Hematopoietic multipotent progenitor cell treated with erythropoietin and hydrocortisone succinate and interleukin-3 and kit ligand, for 6 days (in vitro differentiated cells): ENCODE measurements at regions not wholly inside any gene's neighbourhood (a gene's known extent, or its start where the extent isn't known, plus 50 kb on each side); places are given as distances from the start of the nearest gene placed in this dataset.

Source experiments
- DNase-seq: peaks from one replicate; pipeline ENCODE4 v3.0.0-alpha.2; 2015

DNA sequence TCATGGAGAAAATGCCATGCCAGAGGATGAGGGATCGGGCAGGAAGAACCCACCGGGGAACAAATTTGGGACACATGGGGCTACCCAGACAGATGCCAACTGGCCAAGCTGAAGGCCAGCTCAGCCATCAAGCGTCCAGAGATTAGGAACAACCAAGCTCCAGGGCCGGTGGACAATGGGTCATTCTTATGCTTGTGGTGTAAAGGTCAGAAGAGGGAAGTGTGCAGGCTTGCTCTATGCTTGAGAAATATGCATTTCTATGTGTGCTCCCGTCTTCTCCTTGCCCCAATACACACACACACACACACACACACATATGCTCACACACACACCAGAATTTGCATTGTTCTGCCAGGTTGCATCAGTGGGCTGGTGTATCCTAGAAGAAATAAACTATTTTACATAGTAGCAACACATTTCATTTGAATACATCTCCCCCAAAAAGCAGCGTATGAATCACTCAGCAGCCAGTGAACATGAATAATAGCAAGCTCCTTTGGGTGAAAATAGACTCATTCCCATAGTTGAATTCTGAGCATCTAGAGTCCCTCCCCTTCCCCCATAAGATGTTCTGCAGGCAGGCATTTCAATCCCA is 201.9 kb upstream of the PPARGC1A start:
- DNase-seq, result no peak

DNA sequence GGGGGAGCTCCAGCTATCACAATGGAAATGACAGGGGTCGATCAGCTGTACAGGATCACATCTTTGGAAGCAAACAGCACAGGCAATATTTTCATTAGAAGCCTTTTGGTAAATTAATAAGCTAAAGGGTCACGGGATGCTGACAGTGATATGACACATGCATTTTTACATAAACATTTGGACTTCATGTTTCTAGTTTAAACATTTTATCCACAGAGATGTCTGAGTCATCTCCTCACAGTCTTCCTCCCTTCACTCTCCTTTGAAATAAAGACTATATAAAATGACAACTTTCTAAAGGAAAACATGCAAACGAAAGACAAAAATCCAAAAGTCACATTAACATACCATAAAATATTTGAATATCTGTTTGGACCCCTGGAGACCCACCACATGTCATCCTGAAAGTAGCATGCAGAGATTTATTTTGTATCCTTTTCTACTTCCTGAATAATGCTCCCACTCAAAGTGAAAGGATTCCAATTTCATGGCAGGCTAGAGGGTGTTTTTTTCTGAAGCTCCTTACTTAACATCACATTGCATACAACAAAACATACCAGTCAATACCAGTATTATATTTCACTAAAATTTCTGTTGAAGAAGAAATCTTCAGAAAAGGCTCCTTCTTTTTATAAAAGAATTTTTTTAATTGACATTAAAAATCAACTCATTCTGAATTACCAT is 200.1 kb upstream of the PPARGC1A start:
- DNase-seq, result no peak

DNA sequence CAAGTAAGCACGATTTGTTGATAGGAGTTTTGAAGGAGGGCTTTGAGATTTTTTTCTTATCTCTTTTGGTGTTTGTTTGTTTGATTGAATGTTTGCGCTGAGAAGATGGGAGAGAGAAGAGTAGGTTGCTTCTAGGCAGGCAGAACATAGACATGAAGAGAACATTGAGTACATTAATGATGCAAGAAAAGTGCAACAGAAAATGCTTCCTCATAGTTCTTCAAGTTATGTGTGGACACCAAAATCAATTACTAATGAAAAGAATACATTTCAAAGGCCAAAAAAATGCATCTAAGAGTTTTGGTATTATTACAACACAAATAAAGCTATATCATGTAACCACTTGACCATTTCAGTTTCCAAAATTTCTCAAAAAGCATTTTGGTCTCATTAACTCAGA is 191.0 kb upstream of the PPARGC1A start:
- DNase-seq, result no peak

DNA sequence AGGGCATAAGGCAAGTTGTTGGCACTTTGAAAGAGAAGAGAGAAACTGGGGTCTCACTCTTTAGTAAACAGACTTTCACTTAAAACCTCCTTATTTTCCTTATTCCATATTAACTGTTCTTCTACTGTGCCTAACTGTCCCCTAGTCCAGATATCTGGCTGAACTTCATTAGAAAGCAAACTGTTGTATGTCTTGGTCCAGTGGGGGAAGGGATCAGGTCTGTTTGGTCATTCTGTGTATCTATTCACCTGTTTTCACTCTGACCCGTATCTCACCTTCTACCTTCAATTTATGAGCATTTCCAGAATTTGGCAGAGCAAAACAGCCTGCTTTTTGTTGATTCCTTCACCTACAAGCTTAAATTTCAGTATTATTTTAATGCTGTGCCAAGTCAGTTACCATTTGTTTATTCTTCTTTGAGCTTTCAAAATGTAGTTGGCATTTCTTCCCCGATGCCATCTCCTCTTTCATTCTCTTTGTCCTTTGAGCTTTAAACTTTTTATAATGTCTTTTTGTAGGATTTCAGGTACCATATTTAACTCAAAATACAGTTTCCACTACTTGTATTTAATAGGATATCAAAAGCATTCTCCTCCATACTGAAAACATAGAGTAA is 188.6 kb upstream of the PPARGC1A start:
- no peak for DNase-seq

DNA sequence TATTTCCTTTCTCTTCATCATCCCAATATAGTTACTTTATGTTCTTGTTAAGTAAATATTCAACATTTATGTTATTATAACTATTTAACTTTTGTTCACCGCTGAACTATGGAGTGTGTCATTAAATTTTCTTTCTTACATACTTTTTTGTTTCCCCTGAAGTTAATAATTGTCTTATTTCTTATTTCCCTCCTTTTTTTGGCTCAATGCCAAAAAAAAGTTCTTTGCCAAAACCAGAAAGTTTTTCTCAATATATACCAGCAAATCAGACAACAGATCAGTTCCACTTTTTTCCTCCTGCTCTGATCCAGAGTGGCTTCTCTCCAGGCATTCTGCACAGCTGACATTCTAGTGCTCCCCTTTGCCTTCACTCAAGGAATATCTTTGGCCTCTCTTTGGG is 187.0 kb upstream of the PPARGC1A start:
- DNase-seq, result peak; percentile 1

DNA sequence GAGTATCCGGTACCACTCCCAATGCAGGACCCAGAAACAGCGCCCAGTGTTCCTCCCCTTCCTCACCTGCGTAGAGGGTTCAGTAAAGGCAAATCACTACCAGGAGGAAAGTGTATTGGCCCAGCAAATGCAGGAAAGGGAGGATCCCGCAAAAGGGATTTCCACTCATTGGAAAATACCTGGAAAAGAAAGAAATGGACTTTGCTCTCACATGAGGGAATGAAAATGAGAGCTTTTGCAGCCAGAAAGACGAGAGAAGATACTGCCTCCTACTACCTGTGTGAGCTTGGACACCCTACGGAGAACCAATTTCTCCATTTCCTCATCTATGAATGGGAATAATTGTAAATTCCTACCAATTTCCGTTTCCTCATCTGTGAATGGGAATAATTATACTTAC is 184.1 kb upstream of the PPARGC1A start:
- DNase-seq, result no peak

DNA sequence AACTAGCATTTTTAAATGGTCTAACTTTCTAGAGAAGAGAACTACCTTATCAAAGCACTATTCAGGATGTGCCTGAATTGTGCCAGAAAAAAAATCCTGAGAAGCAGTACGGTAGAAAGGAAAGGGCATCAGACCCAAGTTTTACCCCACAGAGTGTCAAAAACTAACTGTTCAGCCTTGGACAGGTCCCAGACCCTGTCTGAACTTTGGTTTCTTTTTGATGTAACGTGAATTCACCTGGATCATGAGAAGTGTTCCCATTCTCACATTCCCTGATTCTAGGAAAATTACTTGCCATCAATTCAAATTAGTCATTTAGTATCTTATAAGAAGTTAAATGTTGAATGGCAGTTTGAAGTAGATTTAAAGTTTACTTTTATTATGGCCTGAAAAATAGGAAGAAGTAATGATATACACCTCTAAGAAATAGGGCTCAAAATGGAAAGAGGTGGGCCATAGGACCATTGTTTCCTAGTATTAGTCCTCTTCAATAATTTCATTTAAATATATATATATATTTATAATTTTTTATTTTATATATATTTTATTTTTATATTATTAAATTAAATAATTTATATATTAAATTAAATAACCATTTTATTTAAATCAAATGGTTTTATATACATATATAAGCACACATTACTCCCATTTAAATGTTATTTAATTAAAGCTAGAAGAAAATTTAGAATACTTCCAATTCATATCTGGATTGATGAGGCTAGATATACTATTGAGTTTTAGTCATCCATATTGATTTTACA is 181.9 kb upstream of the PPARGC1A start:
- DNase-seq, result no peak

DNA sequence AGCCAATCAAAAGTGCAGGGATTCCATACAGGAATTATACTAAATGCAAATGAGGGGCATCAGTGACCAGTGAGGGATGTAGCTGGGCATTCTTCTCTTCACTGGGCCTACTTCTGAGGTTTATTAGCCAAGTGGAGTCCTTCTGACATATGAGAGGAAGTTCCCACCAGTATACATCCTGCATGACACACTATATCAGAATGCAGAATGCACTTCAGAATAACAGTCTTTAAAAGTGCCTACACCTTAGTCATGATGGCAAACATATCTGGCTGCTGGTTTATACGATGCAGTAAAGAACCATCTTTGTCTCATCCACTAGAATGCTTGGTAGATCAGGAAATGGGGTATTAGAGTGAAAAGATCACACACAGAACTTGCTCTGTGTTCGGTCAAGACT is 180.3 kb upstream of the PPARGC1A start:
- no peak for DNase-seq

DNA sequence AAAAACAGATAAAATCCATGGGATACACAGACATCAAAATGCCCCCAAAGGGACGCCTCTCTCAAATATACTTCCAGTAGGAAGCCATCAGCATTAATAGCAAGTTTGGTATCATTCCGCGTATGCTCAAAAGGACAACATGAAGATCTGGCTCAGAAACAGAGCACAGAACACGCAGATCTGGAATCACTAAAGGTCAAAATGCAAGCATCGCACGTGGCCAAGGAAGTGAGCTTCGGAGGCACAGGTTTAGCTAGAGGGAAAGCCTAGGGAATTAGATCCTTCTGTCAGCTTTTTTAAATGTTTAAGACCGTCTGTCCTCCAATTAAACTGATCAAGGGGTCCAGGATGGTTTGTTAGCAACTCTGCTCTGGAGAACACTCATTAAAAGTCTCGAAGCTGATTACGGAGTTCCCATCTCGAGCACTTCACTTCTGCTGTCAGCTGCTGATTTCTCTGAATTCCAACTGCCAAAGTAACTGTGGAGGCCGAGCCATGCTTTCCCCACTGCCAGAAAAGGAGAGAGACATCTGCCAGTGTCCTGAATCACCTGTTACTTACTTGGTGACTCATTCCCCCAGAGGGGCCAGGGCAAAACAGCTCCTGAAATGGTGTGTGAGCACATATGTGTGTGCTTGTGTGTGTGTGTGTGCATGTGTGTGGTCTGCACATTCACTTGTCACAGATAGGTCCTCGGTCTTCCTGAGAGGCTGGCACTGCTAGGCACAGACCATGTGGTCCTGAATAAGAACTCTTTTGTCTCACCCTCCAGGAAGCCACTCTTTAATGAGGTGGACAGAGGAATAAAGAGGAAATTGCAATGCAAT is 177.7 kb upstream of the PPARGC1A start:
- no peak for DNase-seq

DNA sequence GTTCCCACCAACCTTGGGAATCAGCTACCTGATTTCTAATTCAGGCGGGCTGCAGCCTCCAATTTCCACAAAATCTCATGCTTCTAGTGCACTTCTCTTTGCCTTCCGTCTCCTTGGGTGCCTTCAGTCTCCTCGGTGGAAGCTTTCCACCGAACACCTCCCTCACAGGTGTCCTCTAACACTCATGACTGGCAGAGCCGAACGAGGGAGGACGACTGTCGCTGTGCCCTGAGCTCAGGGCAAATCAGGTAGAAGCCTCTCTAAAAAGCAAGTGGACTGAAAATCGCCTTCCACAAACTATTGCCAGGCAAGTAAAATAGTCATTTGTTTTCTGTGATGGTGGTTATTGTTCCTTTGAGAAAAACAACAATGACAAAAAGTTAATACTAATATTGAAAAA is 176.1 kb upstream of the PPARGC1A start:
- DNase-seq, result no peak

DNA sequence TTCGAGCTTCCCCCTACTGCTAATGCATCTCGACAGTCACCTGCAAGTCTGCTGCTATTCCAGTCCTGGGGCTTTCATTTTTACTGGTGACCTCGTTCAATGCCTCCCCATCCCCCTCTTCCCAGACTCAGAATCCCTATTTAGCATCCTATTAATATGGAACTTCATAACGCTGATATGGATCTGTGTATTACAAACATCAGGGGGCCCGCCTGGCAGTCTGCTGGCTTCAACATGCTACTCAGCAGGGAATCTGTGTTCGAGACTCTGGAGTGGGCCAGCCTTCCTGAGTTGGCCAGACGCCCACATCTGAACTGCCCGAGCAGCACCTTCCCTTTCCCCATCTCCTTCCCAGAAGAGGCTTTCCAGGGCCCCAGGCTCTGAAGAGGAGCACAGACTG is 173.9 kb upstream of the PPARGC1A start:
- no peak for DNase-seq

DNA sequence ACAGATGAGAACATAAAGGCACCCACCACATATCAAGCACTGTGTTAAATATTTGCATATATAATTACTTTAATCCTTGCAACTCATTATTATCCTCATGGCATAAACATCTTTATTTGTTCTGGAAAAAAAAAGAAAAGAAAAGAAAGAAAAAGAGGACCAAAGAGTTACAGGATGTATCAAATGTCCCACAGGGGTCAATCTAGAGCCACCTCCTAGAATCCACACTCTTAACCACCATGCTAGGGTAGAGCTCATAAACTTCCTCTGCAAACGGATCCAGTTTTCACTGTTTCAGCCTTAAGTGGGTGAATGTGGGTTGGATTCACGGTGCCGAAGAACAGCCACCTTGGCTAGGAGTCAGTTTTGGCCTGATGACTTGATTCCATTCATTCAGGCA is 171.1 kb upstream of the PPARGC1A start:
- no peak for DNase-seq

DNA sequence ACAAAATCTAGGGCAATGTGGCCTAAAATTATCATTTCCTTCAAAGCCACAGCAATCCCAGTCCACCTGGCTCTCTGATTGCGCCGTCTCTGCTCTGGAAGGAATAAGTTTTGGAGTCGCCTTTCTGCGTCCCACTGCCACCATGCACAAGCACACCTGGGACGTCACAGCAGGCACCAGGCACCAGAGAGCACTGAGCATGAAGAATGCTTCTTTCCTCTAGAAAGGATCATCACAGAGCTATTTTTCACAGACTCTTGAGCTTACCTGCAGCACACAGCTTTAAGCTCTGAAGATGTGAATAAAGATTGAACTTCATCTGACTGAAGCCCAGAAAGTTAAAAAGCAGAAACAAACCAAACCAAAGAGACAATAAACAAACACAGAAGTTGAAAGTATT is 170.0 kb upstream of the PPARGC1A start:
- DNase-seq, result no peak

DNA sequence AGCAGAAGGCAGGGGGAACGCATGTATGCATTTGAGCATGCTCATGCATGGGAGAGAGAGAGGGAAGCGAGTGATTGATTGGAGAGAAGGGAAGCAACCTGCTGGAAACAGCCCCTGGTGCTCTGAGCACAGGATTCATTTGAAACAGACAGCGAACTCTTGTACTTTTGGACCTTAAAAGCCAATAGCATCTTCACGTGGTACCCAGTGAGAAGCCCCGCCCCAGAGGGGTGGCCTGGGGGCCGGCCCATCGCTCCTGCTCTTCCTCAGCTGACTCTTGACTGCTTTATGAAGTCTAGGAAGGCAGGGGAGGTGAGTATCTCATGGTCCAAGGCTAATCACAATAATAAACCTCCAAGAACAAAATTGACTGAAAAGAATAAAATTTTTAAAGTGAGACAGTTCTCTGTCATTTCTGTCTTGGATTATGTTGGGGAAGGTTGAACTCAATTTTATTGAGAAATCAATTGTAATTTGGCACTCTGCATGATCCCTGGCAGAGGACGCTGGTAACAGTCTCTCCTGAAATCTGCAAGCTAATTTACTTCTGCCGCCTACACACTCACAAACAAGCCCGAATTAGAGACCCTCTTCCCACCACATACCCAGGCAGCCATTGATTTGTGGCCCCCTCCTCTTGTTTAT is 168.2 kb upstream of the PPARGC1A start:
- no peak for DNase-seq

DNA sequence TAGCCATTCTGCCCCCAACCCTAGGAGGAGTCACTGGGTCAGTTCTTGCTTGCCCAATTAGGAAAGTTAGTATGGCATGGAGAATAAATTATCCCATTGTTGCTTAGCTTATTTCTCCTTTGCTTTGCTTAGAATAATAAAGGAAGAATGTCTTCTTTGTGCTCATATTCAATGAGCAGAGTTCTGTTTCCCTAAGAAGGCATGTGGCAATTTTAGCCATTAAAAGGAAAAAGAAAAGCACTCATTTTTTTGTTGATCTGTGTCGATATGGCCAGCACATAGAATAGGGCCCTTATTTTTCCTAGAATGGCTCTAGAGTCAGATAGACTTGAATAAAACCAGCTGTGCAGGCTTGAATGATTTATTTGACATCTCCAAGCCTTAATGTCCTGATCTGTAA is 166.4 kb upstream of the PPARGC1A start:
- DNase-seq, result no peak

DNA sequence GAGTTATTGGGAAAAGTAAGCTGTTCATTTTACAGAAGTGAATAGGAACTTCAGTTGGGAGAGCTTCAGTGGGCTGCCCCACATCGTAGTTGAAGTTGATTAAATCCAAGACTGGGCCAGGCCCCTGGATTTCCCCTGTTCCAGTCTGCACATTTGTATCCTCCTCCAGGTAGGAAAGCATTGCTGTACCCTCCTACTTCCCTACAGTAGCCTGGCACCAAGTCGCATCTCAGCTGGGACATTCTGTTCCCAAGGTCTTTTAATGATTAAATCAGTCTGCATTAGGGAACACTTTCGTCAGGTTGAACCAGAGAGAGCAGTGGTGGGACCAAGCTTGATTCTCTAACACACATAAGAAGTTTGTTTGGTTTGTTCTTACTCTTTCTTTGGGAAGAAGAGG is 165.8 kb upstream of the PPARGC1A start:
- no peak for DNase-seq

DNA sequence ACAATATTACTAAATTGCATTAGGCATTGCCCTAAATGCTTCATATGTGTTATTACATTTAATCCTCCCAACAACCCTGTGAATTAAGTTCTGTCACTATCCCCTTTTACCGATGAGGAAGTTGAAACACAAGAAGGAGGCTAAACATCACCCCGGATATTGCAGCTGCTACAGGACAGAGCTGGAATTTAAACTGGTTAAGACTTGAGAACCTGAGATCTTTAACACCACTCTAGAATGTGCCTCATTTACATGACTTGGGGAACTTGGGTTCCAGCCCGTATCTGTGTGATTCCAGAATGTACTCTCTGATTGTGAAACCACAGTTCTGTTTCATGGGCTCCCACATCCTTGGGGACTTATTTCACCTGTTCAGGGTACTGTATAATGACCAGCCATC is 165.1 kb upstream of the PPARGC1A start:
- no peak for DNase-seq

DNA sequence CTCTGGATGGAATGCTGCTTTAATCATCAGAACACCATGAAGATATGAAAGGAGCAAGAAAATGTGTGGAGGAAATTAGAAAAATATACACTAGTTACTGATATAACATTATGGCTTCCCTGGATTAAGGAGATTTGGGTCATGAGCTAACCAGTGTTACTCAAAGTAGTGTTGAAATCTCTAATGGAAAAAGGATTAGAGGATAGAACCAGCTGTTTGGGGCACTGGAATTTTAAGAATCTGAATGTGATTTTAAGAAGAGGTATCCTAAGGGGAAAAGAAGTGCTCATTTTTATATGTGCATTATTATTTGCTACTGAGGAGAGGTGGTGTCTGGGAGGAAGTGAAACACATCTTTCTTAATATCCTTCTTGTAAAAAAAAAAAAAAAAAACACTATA is 164.1 kb upstream of the PPARGC1A start:
- no peak for DNase-seq

DNA sequence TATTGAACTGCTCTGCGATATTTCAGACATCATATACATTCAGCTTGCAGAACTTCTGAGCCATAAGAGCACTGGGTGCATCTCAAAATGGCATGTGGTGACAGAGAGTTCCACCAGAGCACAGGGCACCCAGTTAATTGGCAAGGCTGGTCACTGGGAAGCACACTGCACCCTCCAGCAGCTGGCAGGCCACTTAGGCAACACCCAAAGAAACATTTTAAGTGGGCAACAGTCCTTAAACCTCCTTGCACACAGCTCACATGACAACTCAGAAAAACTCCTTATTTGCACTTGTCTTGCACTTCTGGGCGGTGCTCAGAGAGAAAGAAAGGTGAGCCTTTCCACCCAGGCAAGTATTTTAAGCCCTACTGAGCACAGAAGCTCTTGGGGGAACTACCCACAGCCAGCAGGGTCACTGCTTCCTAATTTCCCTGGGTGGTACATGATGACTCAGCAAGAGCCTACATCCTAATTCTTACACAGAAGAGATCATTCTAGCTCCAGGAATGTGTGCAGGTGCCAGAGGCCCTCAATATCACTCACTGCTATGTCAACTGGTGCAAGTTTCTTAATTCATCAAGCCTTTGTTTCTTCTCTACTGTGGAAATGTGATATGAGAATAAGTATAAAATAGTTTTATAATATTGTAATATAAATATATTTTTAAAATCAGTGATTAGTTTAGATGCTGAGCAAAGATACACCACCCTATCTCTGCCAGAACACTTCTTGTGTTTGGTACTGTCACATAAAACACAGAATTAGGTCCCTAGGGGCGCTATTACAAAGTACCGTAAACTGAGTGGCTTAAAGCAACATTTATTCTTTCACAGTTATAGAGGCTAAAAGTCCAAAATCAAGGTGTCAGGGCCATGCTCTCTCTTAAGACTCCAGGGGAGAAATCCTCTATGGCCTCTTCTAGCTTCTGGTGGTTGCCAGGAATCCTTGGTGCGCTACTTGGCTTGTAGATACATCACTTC is 155.1 kb upstream of the PPARGC1A start:
- no peak for DNase-seq

DNA sequence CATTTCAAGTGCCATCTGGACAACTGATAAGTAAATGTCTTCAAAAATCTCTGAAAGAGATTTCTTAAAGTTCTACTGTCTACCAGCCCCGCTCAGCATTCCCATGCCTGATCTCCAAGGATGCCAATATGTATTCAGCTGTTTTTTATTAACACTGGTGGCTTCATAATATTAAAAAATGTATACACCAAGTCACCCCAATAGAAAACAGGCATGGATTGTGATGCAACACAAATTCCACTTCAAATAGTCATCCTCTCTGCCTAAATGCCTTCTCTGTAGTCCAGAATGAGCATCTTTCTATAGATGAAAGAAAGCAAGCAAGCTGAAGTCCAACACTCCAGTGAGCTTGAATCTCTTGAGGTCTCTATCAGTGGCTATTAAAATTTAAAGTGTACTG is 152.2 kb upstream of the PPARGC1A start:
- DNase-seq, result no peak

DNA sequence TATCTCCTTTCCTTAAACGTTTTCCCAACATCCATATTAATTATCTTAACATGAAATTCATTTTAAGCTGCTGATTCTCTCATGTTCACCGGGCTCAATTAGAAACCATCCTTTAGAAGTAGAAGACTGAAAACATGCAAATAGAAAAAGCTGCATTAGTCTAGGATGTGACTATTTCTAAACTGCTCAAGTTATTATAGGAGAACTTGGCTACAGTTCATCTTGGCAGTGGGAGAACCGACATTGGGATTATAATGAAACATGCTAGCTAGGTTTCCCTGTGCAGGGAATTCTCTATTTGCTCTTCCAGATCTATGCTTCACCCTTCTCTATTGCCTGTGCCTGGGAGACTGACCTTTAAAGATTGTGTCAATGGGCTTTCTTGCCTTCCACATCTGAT is 151.0 kb upstream of the PPARGC1A start:
- no peak for DNase-seq
